H9 (cell line): ENCODE measurements at regions not wholly inside any gene's neighbourhood (a gene's known extent, or its start where the extent isn't known, plus 50 kb on each side); places are given as distances from the start of the nearest gene placed in this dataset.

ENCODE experiments used
- DNase-seq: peaks from one replicate; pipeline ENCODE4 v3.0.0-alpha.2; 2017
- H2AFZ ChIP-seq: one replicate; pipeline ENCODE4 v1.6.1; 2013; ENCODE audit warnings: mild to moderate bottlenecking, low read length, control low read depth, moderate library complexity
- H2AK5ac ChIP-seq: 2 replicates; pipeline ENCODE4 v1.6.1; 2013; ENCODE audit warnings: low read length, control low read depth, mixed read lengths; ENCODE audit not compliant: insufficient read length
- H2BK120ac ChIP-seq: one replicate; pipeline ENCODE4 v1.6.1; 2013; ENCODE audit warnings: low read depth, mild to moderate bottlenecking, low read length, control low read depth, inconsistent platforms; ENCODE audit not compliant: poor library complexity, severe bottlenecking
- H2BK12ac ChIP-seq: 2 replicates; pipeline ENCODE4 v1.6.1; 2013; ENCODE audit warnings: low read length, control low read depth, mixed read lengths, low read depth; ENCODE audit not compliant: insufficient read length
- H2BK15ac ChIP-seq: 2 replicates; pipeline ENCODE4 v1.6.1; 2013; ENCODE audit warnings: low read depth, low read length, control low read depth
- H2BK20ac ChIP-seq: one replicate; pipeline ENCODE4 v1.6.1; 2013; ENCODE audit warnings: low read depth, mild to moderate bottlenecking, low read length, control low read depth, inconsistent platforms; ENCODE audit not compliant: poor library complexity, severe bottlenecking
- H2BK5ac ChIP-seq: 2 replicates; pipeline ENCODE4 v1.6.1; 2013; ENCODE audit warnings: low read length, control low read depth, mixed read lengths; ENCODE audit not compliant: insufficient read length
- H3K14ac ChIP-seq: 2 replicates; pipeline ENCODE4 v1.6.1; 2013; ENCODE audit warnings: low read length, control low read depth; ENCODE audit not compliant: insufficient read depth
- H3K18ac ChIP-seq: 2 replicates; pipeline ENCODE4 v1.6.1; 2013; ENCODE audit warnings: low read depth, mild to moderate bottlenecking, mixed read lengths, low read length, control low read depth; ENCODE audit not compliant: insufficient read length
- H3K23ac ChIP-seq: 2 replicates; pipeline ENCODE4 v1.6.1; 2013; ENCODE audit warnings: low read length, control low read depth, mixed read lengths, low read depth; ENCODE audit not compliant: insufficient read length
- H3K23me2 ChIP-seq: 2 replicates; pipeline ENCODE4 v1.6.1; 2013; ENCODE audit warnings: low read depth, mild to moderate bottlenecking, mixed read lengths, low read length, control low read depth; ENCODE audit not compliant: insufficient read length, poor library complexity, severe bottlenecking
- H3K27ac ChIP-seq: 2 replicates; pipeline ENCODE4 v1.5.1; 2013; ENCODE audit warnings: low read length, control low read depth, mixed read lengths, low read depth; ENCODE audit not compliant: insufficient read length
- H3K27me3 ChIP-seq: 2 replicates; pipeline ENCODE4 v1.6.1; 2013; ENCODE audit warnings: low read length, control low read depth, inconsistent platforms; ENCODE audit not compliant: insufficient read depth
- H3K4ac ChIP-seq: 2 replicates; pipeline ENCODE4 v1.6.1; 2013; ENCODE audit warnings: low read depth, mild to moderate bottlenecking, control low read depth, inconsistent platforms, low read length, moderate library complexity
- H3K4me1 ChIP-seq: 2 replicates; pipeline ENCODE4 v1.6.1; 2013; ENCODE audit warnings: low read length, control low read depth, inconsistent platforms; ENCODE audit not compliant: insufficient read depth
- H3K4me2 ChIP-seq: 2 replicates; pipeline ENCODE4 v1.6.1; 2013; ENCODE audit warnings: low read length, control low read depth, mixed read lengths; ENCODE audit not compliant: insufficient read length, insufficient read depth
- H3K56ac ChIP-seq: 2 replicates; pipeline ENCODE4 v1.6.1; 2013; ENCODE audit warnings: low read depth, mild to moderate bottlenecking, mixed read lengths, low read length, control low read depth; ENCODE audit not compliant: insufficient read length
- H3K79me1 ChIP-seq: 2 replicates; pipeline ENCODE4 v1.6.1; 2013; ENCODE audit warnings: low read depth, mild to moderate bottlenecking, moderate library complexity, low read length, control low read depth, inconsistent platforms; ENCODE audit not compliant: insufficient read depth, poor library complexity, severe bottlenecking
- H3K79me2 ChIP-seq: 2 replicates; pipeline ENCODE4 v1.6.1; 2013; ENCODE audit warnings: low read length, control low read depth, inconsistent platforms; ENCODE audit not compliant: insufficient read depth
- H3K9ac ChIP-seq: 2 replicates; pipeline ENCODE4 v1.6.1; 2013; ENCODE audit warnings: low read length, control low read depth, mixed read lengths; ENCODE audit not compliant: insufficient read length; ENCODE audit errors: extremely low read depth
- H3K9me3 ChIP-seq: one replicate; pipeline ENCODE4 v1.6.1; 2013; ENCODE audit warnings: low read depth, low read length, inconsistent platforms; ENCODE audit not compliant: control insufficient read depth
- H3T11ph ChIP-seq: one replicate; pipeline ENCODE4 v1.6.1; 2013; ENCODE audit warnings: mild to moderate bottlenecking, low read length, control low read depth, inconsistent platforms
- H4K20me1 ChIP-seq: one replicate; pipeline ENCODE4 v1.6.1; 2013; ENCODE audit not compliant: control insufficient read depth, insufficient read length, insufficient read depth
- H4K5ac ChIP-seq: 2 replicates; pipeline ENCODE4 v1.6.1; 2013; ENCODE audit warnings: low read depth, mild to moderate bottlenecking, mixed read lengths, low read length, control low read depth; ENCODE audit not compliant: insufficient read length
- H4K8ac ChIP-seq: replicated peaks from 2 replicates; pipeline ENCODE4 v1.6.1; 2013; ENCODE audit warnings: low read length, control low read depth, mixed read lengths, low read depth; ENCODE audit not compliant: insufficient read length
- H4K91ac ChIP-seq: 2 replicates; pipeline ENCODE4 v1.6.1; 2013; ENCODE audit warnings: low read depth, mild to moderate bottlenecking, moderate library complexity, mixed read lengths, low read length, control low read depth; ENCODE audit not compliant: insufficient read length
- H3K27ac Mint-ChIP-seq, 3 experiments: 2 replicates in 2 of 3; 3 replicates in 1 of 3; pipeline ENCODE4 v1.8.0; 2020 to 2021; ENCODE audit warnings: mixed read lengths in 3 of 3, mild to moderate bottlenecking in 1 of 3, moderate library complexity in 1 of 3
- H3K27me3 Mint-ChIP-seq: 2 replicates; pipeline ENCODE4 v1.8.0; 2021; ENCODE audit warnings: low read depth, mild to moderate bottlenecking, moderate library complexity, mixed read lengths
- H3K36me3 Mint-ChIP-seq, 3 experiments: 2 replicates in 2 of 3; 3 replicates in 1 of 3; pipeline ENCODE4 v1.8.0; 2020 to 2021; ENCODE audit warnings: low read depth in 3 of 3, mixed read lengths in 3 of 3; ENCODE audit not compliant: insufficient read depth in 1 of 3
- H3K4me1 Mint-ChIP-seq, 2 experiments: 2 replicates each; pipeline ENCODE4 v1.8.0; 2020; ENCODE audit warnings: mixed read lengths in 2 of 2
- H3K4me3 Mint-ChIP-seq, 2 experiments: 2 replicates in 1 of 2; 3 replicates in 1 of 2; pipeline ENCODE4 v1.8.0; 2020 to 2021; ENCODE audit warnings: mild to moderate bottlenecking in 2 of 2, mixed read lengths in 2 of 2, moderate library complexity in 1 of 2
- H3K9me3 Mint-ChIP-seq, 2 experiments: 2 replicates in 1 of 2; 3 replicates in 1 of 2; pipeline ENCODE4 v1.8.0; 2020; ENCODE audit warnings: mild to moderate bottlenecking in 2 of 2, mixed read lengths in 2 of 2, moderate library complexity in 1 of 2
- WGBS: extraction: QIAGEN DNeasy Blood & Tissue Kit; methylation state at CpG from one replicate; pipeline ENCODE4 v1.1.7; 2013; ENCODE audit warnings: missing lambda C conversion rate, low lambda C conversion rate, mixed read lengths; ENCODE audit not compliant: insufficient read length; ENCODE audit errors: extremely low coverage; 5-methylcytosine and 5-hydroxymethylcytosine counted together
- TF ChIP-seq, protein P1 (sequence below): fragments of 200-600 bp; sonication (generic); conservative IDR thresholded peaks from 3 replicates; pipeline ENCODE4 v1.8.0; 2021; ENCODE audit warnings: antibody characterized with exemption, mild to moderate bottlenecking

DNA sequence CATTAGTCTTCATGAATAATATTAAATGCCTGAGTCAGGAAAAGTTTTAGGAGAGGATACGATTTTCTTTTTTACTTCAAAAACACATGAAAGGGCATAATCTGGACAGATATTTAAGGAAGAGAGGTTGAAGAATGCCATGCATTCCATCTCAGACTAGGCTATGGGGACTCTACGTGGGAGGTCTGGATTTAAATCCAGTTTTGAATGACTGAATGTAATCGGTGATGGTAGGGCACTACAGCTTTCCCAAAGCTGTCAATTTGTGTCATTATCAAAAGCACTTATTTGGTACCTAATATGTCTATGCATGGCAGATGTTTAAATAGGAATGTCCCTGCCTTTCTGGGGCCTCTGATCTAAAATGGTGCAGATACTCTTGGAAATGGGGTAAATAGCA lies 59.3 kb upstream of the RPL34 start:
- Histone ChIP-seq H3T11ph (no peak overlapping the region), H4K5ac (no peak overlapping the region), H2BK120ac (no peak overlapping the region), H2BK12ac (no peak overlapping the region), H3K27ac (no peak overlapping the region), H3K4ac (no peak overlapping the region), H3K23me2 (no peaks in the 10 kb centered on the region), H3K9ac (no peak overlapping the region), H4K8ac (no peak overlapping the region), H3K4me2 (no peak overlapping the region), H3K56ac (no peak overlapping the region), H2BK5ac (no peak overlapping the region), H2AK5ac (no peak overlapping the region), H3K18ac (no peak overlapping the region), H3K79me1 (no peaks in the 10 kb centered on the region), H2BK20ac (no peak overlapping the region), H4K91ac (no peak overlapping the region), H3K9me3 (no peaks in the 10 kb centered on the region), H2BK15ac (no peak overlapping the region), H3K79me2 (no peaks in the 10 kb centered on the region), H3K23ac (no peak overlapping the region), H4K20me1 (no peaks in the 10 kb centered on the region), H3K4me1 (no peaks in the 10 kb centered on the region), H3K27me3 (no peaks in the 10 kb centered on the region), H3K14ac (no peak overlapping the region), H2AFZ (no peak overlapping the region)
- Mint-ChIP-seq H3K36me3 (no peaks in the 10 kb centered on the region; a peak in 1 of 7 replicates), H3K4me3 (no peak overlapping the region), H3K4me1 (peaks cover 12 to 16% of the 10 kb centered on the region in 2 experiments), H3K9me3 (no peaks in the 10 kb centered on the region), H3K27me3 (no peaks in the 10 kb centered on the region), H3K27ac (no peak overlapping the region)
- no peak for DNase-seq
- no CpG with 5 or more reads among the region's 3 CpGs for WGBS
- TF ChIP-seq, protein P1, sequence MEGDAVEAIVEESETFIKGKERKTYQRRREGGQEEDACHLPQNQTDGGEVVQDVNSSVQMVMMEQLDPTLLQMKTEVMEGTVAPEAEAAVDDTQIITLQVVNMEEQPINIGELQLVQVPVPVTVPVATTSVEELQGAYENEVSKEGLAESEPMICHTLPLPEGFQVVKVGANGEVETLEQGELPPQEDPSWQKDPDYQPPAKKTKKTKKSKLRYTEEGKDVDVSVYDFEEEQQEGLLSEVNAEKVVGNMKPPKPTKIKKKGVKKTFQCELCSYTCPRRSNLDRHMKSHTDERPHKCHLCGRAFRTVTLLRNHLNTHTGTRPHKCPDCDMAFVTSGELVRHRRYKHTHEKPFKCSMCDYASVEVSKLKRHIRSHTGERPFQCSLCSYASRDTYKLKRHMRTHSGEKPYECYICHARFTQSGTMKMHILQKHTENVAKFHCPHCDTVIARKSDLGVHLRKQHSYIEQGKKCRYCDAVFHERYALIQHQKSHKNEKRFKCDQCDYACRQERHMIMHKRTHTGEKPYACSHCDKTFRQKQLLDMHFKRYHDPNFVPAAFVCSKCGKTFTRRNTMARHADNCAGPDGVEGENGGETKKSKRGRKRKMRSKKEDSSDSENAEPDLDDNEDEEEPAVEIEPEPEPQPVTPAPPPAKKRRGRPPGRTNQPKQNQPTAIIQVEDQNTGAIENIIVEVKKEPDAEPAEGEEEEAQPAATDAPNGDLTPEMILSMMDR = no peak
